ENCODE measurements at regions not wholly inside any gene's neighbourhood (a gene's known extent, or its start where the extent isn't known, plus 50 kb on each side); places are given as distances from the start of the nearest gene placed in this dataset.

GRCh38 chr5:89067362-89067761, 184.4 kb upstream of the MEF2C start:
- TF ChIP-seq CTCF (IDR thresholded peaks at IDR 0.05): no peak
- TF ChIP-seq POLR2A (IDR thresholded peaks at IDR 0.05): no peak
